ENCODE measurements at regions not wholly inside any gene's neighbourhood (a gene's known extent, or its start where the extent isn't known, plus 50 kb on each side); places are given as distances from the start of the nearest gene placed in this dataset.

- no peaks in the 10 kb centered on the region for H4K20me1 ChIP-seq (ENCODE audit: control insufficient read depth, insufficient read depth, low read length, poor library complexity, severe bottlenecking)
These were observed 516.8 kb upstream of the FAT3 start for GRCh38 chr11:91707652-91708482.

GRCh38 chr11:91703042-91703441, 521.6 kb upstream of the FAT3 start:
- Histone ChIP-seq H2AFZ (ENCODE audit: insufficient read depth, low read depth, low read length, poor library complexity, severe bottlenecking) (no peak overlapping the region), H3K9me3 (ENCODE audit: control extremely low read depth in 1 of 3, control insufficient read depth in 2 of 3, insufficient read depth in 1 of 3, low read length in 2 of 3) (no peaks in the 10 kb centered on the region), H3K27me3 (replicated peaks in 1 of 4; ENCODE audit: control extremely low read depth in 1 of 4, control insufficient read depth in 3 of 4, insufficient read depth in 4 of 4, low read length in 3 of 4) (no peaks in the 10 kb centered on the region), H3K9ac (ENCODE audit: low read length) (no peak overlapping the region), H3K27ac (ENCODE audit: low read length in 2 of 2) (no peak overlapping the region), H3K4me1 (ENCODE audit: control insufficient read depth in 2 of 2, insufficient read depth in 2 of 2, low read length in 2 of 2) (no peaks in the 10 kb centered on the region), H4K20me1 (ENCODE audit: control insufficient read depth, insufficient read depth, low read length, poor library complexity, severe bottlenecking) (no peaks in the 10 kb centered on the region), H3K79me2 (ENCODE audit: control insufficient read depth, insufficient read depth, low read length) (no peaks in the 10 kb centered on the region), H3K4me3 (ENCODE audit: control extremely low read depth in 1 of 5, extremely low read depth in 1 of 5, insufficient read depth in 1 of 5, low read depth in 2 of 5, low read length in 4 of 5) (no peak overlapping the region), H3K4me2 (replicated peaks; ENCODE audit: low read depth, low read length, poor library complexity, severe bottlenecking) (no peak overlapping the region), H3K36me3 (replicated peaks in 1 of 2; ENCODE audit: control extremely low read depth in 1 of 2, control insufficient read depth in 1 of 2, extremely low read depth in 1 of 2, insufficient read depth in 2 of 2, low read length in 1 of 2) (no peaks in the 10 kb centered on the region)
- POLR2A ChIA-PET: no interaction called here
- Mint-ChIP-seq H3K27ac (no peak overlapping the region), H3K4me3 (no peak overlapping the region), H3K27me3 (no peaks in the 10 kb centered on the region), H3K4me1 (no peaks in the 10 kb centered on the region), H3K9me3 (ENCODE audit: insufficient read depth) (no peaks in the 10 kb centered on the region)
- 100% methylated on average over 1 of the region's 1 CpG for WGBS (ENCODE audit: insufficient coverage)
- no peak for ATAC-seq (ENCODE audit: low read depth)
- CTCF ChIA-PET: no interaction called here
- no peak for TF ChIP-seq EZH2 (IDR thresholded peaks at IDR 0.05; ENCODE audit: borderline replicate concordance, insufficient read depth, low read depth, low read length, poor library complexity, severe bottlenecking)
- TF ChIP-seq, protein P1, sequence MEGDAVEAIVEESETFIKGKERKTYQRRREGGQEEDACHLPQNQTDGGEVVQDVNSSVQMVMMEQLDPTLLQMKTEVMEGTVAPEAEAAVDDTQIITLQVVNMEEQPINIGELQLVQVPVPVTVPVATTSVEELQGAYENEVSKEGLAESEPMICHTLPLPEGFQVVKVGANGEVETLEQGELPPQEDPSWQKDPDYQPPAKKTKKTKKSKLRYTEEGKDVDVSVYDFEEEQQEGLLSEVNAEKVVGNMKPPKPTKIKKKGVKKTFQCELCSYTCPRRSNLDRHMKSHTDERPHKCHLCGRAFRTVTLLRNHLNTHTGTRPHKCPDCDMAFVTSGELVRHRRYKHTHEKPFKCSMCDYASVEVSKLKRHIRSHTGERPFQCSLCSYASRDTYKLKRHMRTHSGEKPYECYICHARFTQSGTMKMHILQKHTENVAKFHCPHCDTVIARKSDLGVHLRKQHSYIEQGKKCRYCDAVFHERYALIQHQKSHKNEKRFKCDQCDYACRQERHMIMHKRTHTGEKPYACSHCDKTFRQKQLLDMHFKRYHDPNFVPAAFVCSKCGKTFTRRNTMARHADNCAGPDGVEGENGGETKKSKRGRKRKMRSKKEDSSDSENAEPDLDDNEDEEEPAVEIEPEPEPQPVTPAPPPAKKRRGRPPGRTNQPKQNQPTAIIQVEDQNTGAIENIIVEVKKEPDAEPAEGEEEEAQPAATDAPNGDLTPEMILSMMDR (IDR thresholded peaks at IDR 0.05): no peak
- no peak for DNase-seq
- intact Hi-C loops (cut with micrococcal nuclease): no loop called here

More at GRCh38 chr11:91707652-91708482, 516.8 kb upstream of the FAT3 start:
- DNase-seq (no peak), ATAC-seq (ENCODE audit: low read depth) (no peak)
- no peak for TF ChIP-seq EZH2 (IDR thresholded peaks at IDR 0.05; ENCODE audit: borderline replicate concordance, insufficient read depth, low read depth, low read length, poor library complexity, severe bottlenecking)
- TF ChIP-seq, protein P1 (IDR thresholded peaks at IDR 0.05): no peak
- H3K27ac Mint-ChIP-seq: no peak overlapping the region
- CTCF ChIA-PET: no interaction called here
- POLR2A ChIA-PET: no interaction called here
- intact Hi-C loops (cut with micrococcal nuclease): no loop called here
- no peaks in the 10 kb centered on the region for H3K27me3 ChIP-seq (replicated peaks in 1 of 4; ENCODE audit: control extremely low read depth in 1 of 4, control insufficient read depth in 3 of 4, insufficient read depth in 4 of 4, low read length in 3 of 4)
- no peaks in the 10 kb centered on the region for H3K36me3 ChIP-seq (replicated peaks in 1 of 2; ENCODE audit: control extremely low read depth in 1 of 2, control insufficient read depth in 1 of 2, extremely low read depth in 1 of 2, insufficient read depth in 2 of 2, low read length in 1 of 2)
- no peaks in the 10 kb centered on the region for H3K79me2 ChIP-seq (ENCODE audit: control insufficient read depth, insufficient read depth, low read length)
- H3K4me3 Mint-ChIP-seq: no peak overlapping the region
- H3K27me3 Mint-ChIP-seq: no peaks in the 10 kb centered on the region
- H3K4me3 ChIP-seq (ENCODE audit: control extremely low read depth in 1 of 5, extremely low read depth in 1 of 5, insufficient read depth in 1 of 5, low read depth in 2 of 5, low read length in 4 of 5): no peak overlapping the region
- 57% methylated on average over 1 of the region's 2 CpGs for WGBS (ENCODE audit: insufficient coverage)
- peaks cover 2% of the 10 kb centered on the region for H3K9me3 Mint-ChIP-seq (ENCODE audit: insufficient read depth)
- H3K4me1 Mint-ChIP-seq: no peaks in the 10 kb centered on the region
- H3K9me3 ChIP-seq (ENCODE audit: control extremely low read depth in 1 of 3, control insufficient read depth in 2 of 3, insufficient read depth in 1 of 3, low read length in 2 of 3): no peaks in the 10 kb centered on the region
- no peak overlapping the region for H3K4me2 ChIP-seq (replicated peaks; ENCODE audit: low read depth, low read length, poor library complexity, severe bottlenecking)
- H3K9ac ChIP-seq (ENCODE audit: low read length): no peak overlapping the region
- H3K27ac ChIP-seq (ENCODE audit: low read length in 2 of 2): no peak overlapping the region
- H3K4me1 ChIP-seq (ENCODE audit: control insufficient read depth in 2 of 2, insufficient read depth in 2 of 2, low read length in 2 of 2): no peaks in the 10 kb centered on the region
- H2AFZ ChIP-seq (ENCODE audit: insufficient read depth, low read depth, low read length, poor library complexity, severe bottlenecking): no peak overlapping the region
